Natural killer cell (primary cell): ENCODE measurements at regions not wholly inside any gene's neighbourhood (a gene's known extent, or its start where the extent isn't known, plus 50 kb on each side); places are given as distances from the start of the nearest gene placed in this dataset.

Experiments used
- ATAC-seq, 3 donors: fragments of 150-1000 bp in 2 of 3; fragments of 200-7000 bp in 1 of 3; cut with Tn5 transposase; 1 replicate in 1 of 3; 2 replicates in 2 of 3; pipeline ENCODE4 v1.10.0; 2021; ENCODE audit warnings: mild to moderate bottlenecking in 2 of 3, moderate library complexity in 2 of 3
- DNase-seq, 2 donors: peaks; one replicate each; pipeline versions ENCODE4 v3.0.0 to v3.0.0-alpha.2; 2013 to 2021; ENCODE audit warnings: mixed read lengths in 1 of 2
- H3K27ac ChIP-seq: one replicate; pipeline ENCODE4 v1.5.1; 2013; ENCODE audit warnings: mild to moderate bottlenecking, low read length
- H3K27me3 ChIP-seq: one replicate; pipeline ENCODE4 v1.6.1; 2013; ENCODE audit warnings: low read length; ENCODE audit not compliant: control insufficient read depth, insufficient read depth
- H3K36me3 ChIP-seq: one replicate; pipeline ENCODE4 v1.6.1; 2013; ENCODE audit warnings: low read length; ENCODE audit not compliant: control insufficient read depth, insufficient read depth
- H3K4me1 ChIP-seq: one replicate; pipeline ENCODE4 v1.6.1; 2013; ENCODE audit warnings: low read length; ENCODE audit not compliant: control insufficient read depth, insufficient read depth
- H3K4me3 ChIP-seq: one replicate; pipeline ENCODE4 v1.5.1; 2013; ENCODE audit warnings: low read length
- H3K9me3 ChIP-seq: one replicate; pipeline ENCODE4 v1.6.1; 2013; ENCODE audit warnings: low read length; ENCODE audit not compliant: control insufficient read depth, insufficient read depth
- H3K27ac Mint-ChIP-seq, 2 donors: one replicate each; pipeline ENCODE4 v1.8.0; 2022; ENCODE audit warnings: mild to moderate bottlenecking in 2 of 2, mixed read lengths in 2 of 2, moderate library complexity in 1 of 2
- H3K27me3 Mint-ChIP-seq, 2 donors: one replicate each; pipeline ENCODE4 v1.8.0; 2022; ENCODE audit warnings: low read depth in 2 of 2, mixed read lengths in 2 of 2
- H3K36me3 Mint-ChIP-seq: one replicate; pipeline ENCODE4 v1.8.0; 2022; ENCODE audit warnings: mixed read lengths
- H3K4me1 Mint-ChIP-seq, 2 donors: one replicate each; pipeline ENCODE4 v1.8.0; 2022; ENCODE audit warnings: mixed read lengths in 2 of 2
- H3K4me3 Mint-ChIP-seq: one replicate; pipeline ENCODE4 v1.8.0; 2022; ENCODE audit warnings: mild to moderate bottlenecking, moderate library complexity, mixed read lengths
- H3K9me3 Mint-ChIP-seq, 2 donors: one replicate each; pipeline ENCODE4 v1.8.0; 2022; ENCODE audit warnings: mixed read lengths in 2 of 2
- WGBS: methylation state at CpG from one replicate; pipeline ENCODE4 v1.1.7; 2013; ENCODE audit warnings: missing lambda C conversion rate; ENCODE audit not compliant: insufficient coverage; 5-methylcytosine and 5-hydroxymethylcytosine counted together
- intact Hi-C: fragments of 100-400 bp; cut with micrococcal nuclease; formaldehyde crosslinking; loops from one replicate; pipeline ENCODE4 v1.14.2; 2022
- TF ChIP-seq, protein P1 (sequence below): fragments of 200-600 bp; IDR thresholded peaks from one replicate; pipeline ENCODE4 v1.8.0; 2022; ENCODE audit warnings: antibody characterized with exemption

DNA sequence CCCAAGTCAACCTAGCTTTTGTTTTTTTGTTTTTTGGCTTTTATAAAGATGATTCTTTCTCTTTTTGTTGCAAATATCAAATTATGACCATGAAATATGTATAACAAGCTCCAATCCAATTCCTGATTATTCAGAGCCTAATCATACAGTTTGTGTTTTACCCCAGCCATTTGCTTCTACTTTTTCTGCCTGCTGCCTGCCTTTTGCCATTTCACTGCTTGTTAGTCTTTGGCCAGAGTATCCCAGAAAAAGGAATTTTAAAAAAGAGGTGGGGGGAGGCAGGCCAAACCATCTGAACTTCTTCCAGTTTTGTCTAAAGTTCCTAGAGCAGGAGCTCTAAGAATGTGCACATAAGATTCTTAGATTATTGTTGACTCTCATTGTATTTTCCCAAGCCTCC is 211.9 kb upstream of the VRK2 start:
- Mint-ChIP-seq H3K4me3 (no peak overlapping the region), H3K9me3 (peaks cover 2 to 10% of the 10 kb centered on the region in 2 donors), H3K27ac (no peak overlapping the region), H3K36me3 (no peaks in the 10 kb centered on the region), H3K4me1 (no peaks in the 10 kb centered on the region), H3K27me3 (no peaks in the 10 kb centered on the region)
- DNase-seq (no peak), ATAC-seq (no peak)
- Histone ChIP-seq H3K27ac (no peak overlapping the region), H3K27me3 (no peaks in the 10 kb centered on the region), H3K9me3 (no peaks in the 10 kb centered on the region), H3K4me3 (no peak overlapping the region), H3K36me3 (no peaks in the 10 kb centered on the region), H3K4me1 (no peaks in the 10 kb centered on the region)
- TF ChIP-seq, protein P1, sequence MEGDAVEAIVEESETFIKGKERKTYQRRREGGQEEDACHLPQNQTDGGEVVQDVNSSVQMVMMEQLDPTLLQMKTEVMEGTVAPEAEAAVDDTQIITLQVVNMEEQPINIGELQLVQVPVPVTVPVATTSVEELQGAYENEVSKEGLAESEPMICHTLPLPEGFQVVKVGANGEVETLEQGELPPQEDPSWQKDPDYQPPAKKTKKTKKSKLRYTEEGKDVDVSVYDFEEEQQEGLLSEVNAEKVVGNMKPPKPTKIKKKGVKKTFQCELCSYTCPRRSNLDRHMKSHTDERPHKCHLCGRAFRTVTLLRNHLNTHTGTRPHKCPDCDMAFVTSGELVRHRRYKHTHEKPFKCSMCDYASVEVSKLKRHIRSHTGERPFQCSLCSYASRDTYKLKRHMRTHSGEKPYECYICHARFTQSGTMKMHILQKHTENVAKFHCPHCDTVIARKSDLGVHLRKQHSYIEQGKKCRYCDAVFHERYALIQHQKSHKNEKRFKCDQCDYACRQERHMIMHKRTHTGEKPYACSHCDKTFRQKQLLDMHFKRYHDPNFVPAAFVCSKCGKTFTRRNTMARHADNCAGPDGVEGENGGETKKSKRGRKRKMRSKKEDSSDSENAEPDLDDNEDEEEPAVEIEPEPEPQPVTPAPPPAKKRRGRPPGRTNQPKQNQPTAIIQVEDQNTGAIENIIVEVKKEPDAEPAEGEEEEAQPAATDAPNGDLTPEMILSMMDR = no peak
- intact Hi-C loops = no loop called here

DNA sequence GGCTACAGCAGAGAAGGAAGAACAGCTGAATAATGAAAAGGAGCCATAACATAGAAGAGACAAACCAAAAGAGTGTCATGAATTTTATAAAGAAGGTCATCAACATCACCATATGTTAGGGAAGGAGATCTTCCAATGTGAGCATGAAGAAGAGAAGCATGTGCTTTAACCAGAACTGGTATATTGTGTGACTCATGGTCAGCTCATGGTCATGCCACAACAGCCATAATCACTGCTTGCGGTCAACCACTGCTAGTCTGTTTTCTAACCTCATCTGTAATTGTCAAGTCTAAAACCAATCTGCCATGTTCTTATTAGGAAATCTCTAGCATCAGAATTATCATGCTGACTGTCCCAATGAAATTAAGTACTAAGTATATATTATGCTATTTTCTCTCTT is 204.1 kb upstream of the VRK2 start:
- no peaks in the 10 kb centered on the region for H3K27me3 ChIP-seq
- no peaks in the 10 kb centered on the region for H3K36me3 ChIP-seq
- H3K4me1 Mint-ChIP-seq = no peaks in the 10 kb centered on the region
- TF ChIP-seq, protein P1 = no peak
- H3K36me3 Mint-ChIP-seq = no peaks in the 10 kb centered on the region
- no peak overlapping the region for H3K27ac ChIP-seq
- H3K4me1 ChIP-seq = no peaks in the 10 kb centered on the region
- ATAC-seq (no peak), DNase-seq (no peak)
- peaks cover 5% of the 10 kb centered on the region for H3K9me3 ChIP-seq
- no peaks in the 10 kb centered on the region for H3K27me3 Mint-ChIP-seq
- H3K4me3 ChIP-seq = no peak overlapping the region
- WGBS = 100% methylated on average over 1 of the region's 1 CpG
- peaks cover 8 to 11% of the 10 kb centered on the region in 2 donors for H3K9me3 Mint-ChIP-seq
- H3K4me3 Mint-ChIP-seq = no peak overlapping the region
- H3K27ac Mint-ChIP-seq = no peak overlapping the region
- intact Hi-C loops = no loop called here

DNA sequence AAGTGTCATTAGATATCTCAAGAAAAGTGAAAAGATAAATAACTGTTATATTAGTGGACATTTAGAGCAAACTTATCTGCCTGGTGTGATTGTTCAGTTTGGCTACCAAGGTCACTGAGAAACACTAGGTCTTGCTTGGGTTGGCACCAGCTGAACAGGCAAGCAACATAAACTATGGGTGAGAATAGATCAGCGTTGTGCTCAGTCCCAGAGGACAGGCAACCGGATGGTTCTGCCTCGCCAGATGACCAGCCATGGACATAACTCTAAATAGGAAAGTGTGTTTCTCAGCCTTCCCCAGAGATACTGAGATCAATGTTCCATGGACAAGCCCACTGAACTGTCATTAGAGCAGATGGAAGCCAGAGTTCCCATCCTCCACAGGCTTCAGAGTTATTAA is 203.4 kb upstream of the VRK2 start:
- no peak overlapping the region for H3K27ac ChIP-seq
- TF ChIP-seq, protein P1 = no peak
- H3K4me3 Mint-ChIP-seq = no peak overlapping the region
- no peaks in the 10 kb centered on the region for H3K4me1 Mint-ChIP-seq
- H3K9me3 Mint-ChIP-seq = peaks cover 8 to 14% of the 10 kb centered on the region in 2 donors
- peaks cover 5% of the 10 kb centered on the region for H3K9me3 ChIP-seq
- no peak for ATAC-seq
- H3K27me3 Mint-ChIP-seq = no peaks in the 10 kb centered on the region
- no peaks in the 10 kb centered on the region for H3K27me3 ChIP-seq
- no peaks in the 10 kb centered on the region for H3K4me1 ChIP-seq
- H3K27ac Mint-ChIP-seq = no peak overlapping the region
- no peak overlapping the region for H3K4me3 ChIP-seq
- H3K36me3 ChIP-seq = no peaks in the 10 kb centered on the region
- no peaks in the 10 kb centered on the region for H3K36me3 Mint-ChIP-seq
- 82% methylated on average over 3 of the region's 3 CpGs for WGBS
- DNase-seq = no peak
- intact Hi-C loops = no loop called here

DNA sequence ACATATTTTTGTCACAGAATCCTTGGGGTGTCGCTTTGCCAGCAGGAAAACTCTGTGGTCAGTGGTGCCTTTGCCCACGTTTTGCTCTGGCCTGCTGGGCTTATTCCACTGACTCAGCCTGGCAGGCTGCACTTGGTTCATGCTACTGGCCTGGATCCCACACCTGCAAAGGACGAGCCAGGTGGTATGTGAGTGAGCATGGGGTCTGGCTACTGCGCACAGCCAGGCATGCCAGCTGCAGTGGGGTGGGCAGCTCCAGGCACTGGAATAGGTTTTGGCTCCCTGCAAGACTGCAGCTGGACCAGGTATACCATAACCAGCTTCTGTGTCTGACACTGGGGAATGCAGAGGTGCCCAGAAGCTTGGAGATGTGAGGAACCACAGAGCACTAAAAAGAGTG is 197.9 kb upstream of the VRK2 start:
- Mint-ChIP-seq H3K4me1 (no peaks in the 10 kb centered on the region), H3K4me3 (no peak overlapping the region), H3K36me3 (no peaks in the 10 kb centered on the region), H3K27me3 (no peaks in the 10 kb centered on the region), H3K9me3 (peaks cover 6 to 14% of the 10 kb centered on the region in 2 donors), H3K27ac (no peak overlapping the region)
- ATAC-seq (no peak), DNase-seq (no peak)
- Histone ChIP-seq H3K4me1 (no peaks in the 10 kb centered on the region), H3K9me3 (peaks cover 5% of the 10 kb centered on the region), H3K27ac (no peak overlapping the region), H3K4me3 (no peak overlapping the region), H3K36me3 (no peaks in the 10 kb centered on the region), H3K27me3 (no peaks in the 10 kb centered on the region)
- WGBS = 75% methylated on average over 4 of the region's 4 CpGs
- intact Hi-C loops = no loop called here
- TF ChIP-seq, protein P1 = no peak
